Fibroblast of villous mesenchyme (primary cell): ENCODE measurements at regions not wholly inside any gene's neighbourhood (a gene's known extent, or its start where the extent isn't known, plus 50 kb on each side); places are given as distances from the start of the nearest gene placed in this dataset.
"Not testable (repeated sequence)": the region's sequence is repeated elsewhere in the genome, so short reads cannot be mapped to it uniquely, and the experiment has no call there.

ENCODE experiments used
- DNase-seq: peaks from one replicate; pipeline ENCODE4 v3.0.0-alpha.2; 2010; ENCODE audit warnings: low read depth
- H3K4me3 ChIP-seq: 2 replicates; pipeline ENCODE4 v1.5.1; 2011; ENCODE audit warnings: low read depth, mild to moderate bottlenecking, low read length
- CTCF ChIP-seq: IDR thresholded peaks from 2 replicates; pipeline ENCODE4 v1.5.1; 2012; ENCODE audit warnings: low read depth, mild to moderate bottlenecking, low read length; ENCODE audit not compliant: insufficient read depth

- DNase-seq = no peak
- H3K4me3 ChIP-seq = no peak overlapping the region
- no peak for TF ChIP-seq CTCF
Observed at GRCh38 chr13:44312131-44312530, 61.5 kb upstream of the SERP2 start.

- DNase-seq = peak; percentile 73
- H3K4me3 ChIP-seq = no peak overlapping the region
- TF ChIP-seq CTCF = no peak
Observed at GRCh38 chr13:44312834-44313551, 60.6 kb upstream of the SERP2 start.

- H3K4me3 ChIP-seq = no peak overlapping the region
- peak; percentile 64 for DNase-seq
- no peak for TF ChIP-seq CTCF
Observed at GRCh38 chr13:44313674-44314073, 60.0 kb upstream of the SERP2 start.

- H3K4me3 ChIP-seq, DNase-seq: not testable (repeated sequence)
Observed at GRCh38 chr13:44314160-44314559, 59.5 kb upstream of the SERP2 start.

GRCh38 chr13:44317752-44318151, 55.9 kb upstream of the SERP2 start:
- H3K4me3 ChIP-seq = no peak overlapping the region
- TF ChIP-seq CTCF = no peak
- no peak for DNase-seq

- no peak for DNase-seq
- TF ChIP-seq CTCF = no peak
- no peak overlapping the region for H3K4me3 ChIP-seq
Observed at GRCh38 chr13:44318161-44318560, 55.5 kb upstream of the SERP2 start.

GRCh38 chr13:44320611-44321010, 53.0 kb upstream of the SERP2 start:
- no peak overlapping the region for H3K4me3 ChIP-seq
- no peak for TF ChIP-seq CTCF
- no peak for DNase-seq
